ENCODE measurements at regions not wholly inside any gene's neighbourhood (a gene's known extent, or its start where the extent isn't known, plus 50 kb on each side); places are given as distances from the start of the nearest gene placed in this dataset.
"Not testable (repeated sequence)": the region's sequence is repeated elsewhere in the genome, so short reads cannot be mapped to it uniquely, and the experiment has no call there.

GRCh38 chr4:11847167-11847566 is 418.5 kb upstream of the HS3ST1 start:
- Histone ChIP-seq H3K9ac (ENCODE audit: low read depth, low read length) (no peak overlapping the region), H3K4me2 (ENCODE audit: low read length) (no peak overlapping the region), H3K9me3 (replicated peaks; ENCODE audit: low read length) (no peaks in the 10 kb centered on the region), H3K4me1 (ENCODE audit: control insufficient read depth, insufficient read depth, low read length) (no peaks in the 10 kb centered on the region), H3K27me3 (ENCODE audit: control insufficient read depth, insufficient read depth, low read length) (no peaks in the 10 kb centered on the region), H3K36me3 (ENCODE audit: insufficient read depth, low read length) (no peaks in the 10 kb centered on the region), H3K4me3 (ENCODE audit: low read length) (no peak overlapping the region)

- Histone ChIP-seq H3K9me3 (replicated peaks; ENCODE audit: low read length) (no peaks in the 10 kb centered on the region), H3K36me3 (ENCODE audit: insufficient read depth, low read length) (no peaks in the 10 kb centered on the region), H3K27me3 (ENCODE audit: control insufficient read depth, insufficient read depth, low read length) (no peaks in the 10 kb centered on the region), H3K9ac (ENCODE audit: low read depth, low read length) (no peak overlapping the region), H3K4me3 (ENCODE audit: low read length) (no peak overlapping the region), H3K4me1 (ENCODE audit: control insufficient read depth, insufficient read depth, low read length) (no peaks in the 10 kb centered on the region), H3K4me2 (ENCODE audit: low read length) (no peak overlapping the region)
Measured at GRCh38 chr4:11843927-11844326, 415.2 kb upstream of the HS3ST1 start.

GRCh38 chr4:11843340-11843739 is 414.6 kb upstream of the HS3ST1 start:
- no peak overlapping the region for H3K4me2 ChIP-seq (ENCODE audit: low read length)
- no peak overlapping the region for H3K4me3 ChIP-seq (ENCODE audit: low read length)

GRCh38 chr4:11842620-11843263 is 414.0 kb upstream of the HS3ST1 start:
- no peaks in the 10 kb centered on the region for H3K36me3 ChIP-seq (ENCODE audit: insufficient read depth, low read length)
- no peak overlapping the region for H3K4me3 ChIP-seq (ENCODE audit: low read length)
- H3K4me2 ChIP-seq (ENCODE audit: low read length) = no peak overlapping the region
- H3K9me3 ChIP-seq (replicated peaks; ENCODE audit: low read length) = no peaks in the 10 kb centered on the region
- H3K27me3 ChIP-seq (ENCODE audit: control insufficient read depth, insufficient read depth, low read length) = no peaks in the 10 kb centered on the region
- no peak overlapping the region for H3K9ac ChIP-seq (ENCODE audit: low read depth, low read length)
- no peaks in the 10 kb centered on the region for H3K4me1 ChIP-seq (ENCODE audit: control insufficient read depth, insufficient read depth, low read length)

More at GRCh38 chr4:11843340-11843739, 414.6 kb upstream of the HS3ST1 start:
- Histone ChIP-seq H3K27me3 (ENCODE audit: control insufficient read depth, insufficient read depth, low read length) (no peaks in the 10 kb centered on the region), H3K4me1 (ENCODE audit: control insufficient read depth, insufficient read depth, low read length) (no peaks in the 10 kb centered on the region), H3K36me3 (ENCODE audit: insufficient read depth, low read length) (no peaks in the 10 kb centered on the region), H3K9ac (ENCODE audit: low read depth, low read length) (no peak overlapping the region), H3K9me3 (replicated peaks; ENCODE audit: low read length) (no peaks in the 10 kb centered on the region)

- Histone ChIP-seq H3K4me1 (ENCODE audit: control insufficient read depth, insufficient read depth, low read length) (no peaks in the 10 kb centered on the region), H3K27me3 (ENCODE audit: control insufficient read depth, insufficient read depth, low read length) (no peaks in the 10 kb centered on the region), H3K4me2 (ENCODE audit: low read length) (no peak overlapping the region), H3K36me3 (ENCODE audit: insufficient read depth, low read length) (no peaks in the 10 kb centered on the region), H3K9me3 (replicated peaks; ENCODE audit: low read length) (no peaks in the 10 kb centered on the region), H3K4me3 (ENCODE audit: low read length) (no peak overlapping the region), H3K9ac (ENCODE audit: low read depth, low read length) (no peak overlapping the region)
Measured at GRCh38 chr4:11839889-11840288, 411.2 kb upstream of the HS3ST1 start.

GRCh38 chr4:11831739-11832138 is 403.0 kb upstream of the HS3ST1 start:
- Histone ChIP-seq H3K4me3 (ENCODE audit: low read length) (no peak overlapping the region), H3K36me3 (ENCODE audit: insufficient read depth, low read length) (no peaks in the 10 kb centered on the region), H3K4me2 (ENCODE audit: low read length) (no peak overlapping the region), H3K9ac (ENCODE audit: low read depth, low read length) (no peak overlapping the region), H3K4me1 (ENCODE audit: control insufficient read depth, insufficient read depth, low read length) (no peaks in the 10 kb centered on the region), H3K27me3 (ENCODE audit: control insufficient read depth, insufficient read depth, low read length) (no peaks in the 10 kb centered on the region), H3K9me3 (replicated peaks; ENCODE audit: low read length) (no peaks in the 10 kb centered on the region)

- Histone ChIP-seq H3K4me1 (ENCODE audit: control insufficient read depth, insufficient read depth, low read length) (no peaks in the 10 kb centered on the region), H3K27me3 (ENCODE audit: control insufficient read depth, insufficient read depth, low read length) (no peaks in the 10 kb centered on the region), H3K36me3 (ENCODE audit: insufficient read depth, low read length) (no peaks in the 10 kb centered on the region), H3K4me3 (ENCODE audit: low read length) (no peak overlapping the region), H3K4me2 (ENCODE audit: low read length) (no peak overlapping the region), H3K9ac (ENCODE audit: low read depth, low read length) (no peak overlapping the region), H3K9me3 (replicated peaks; ENCODE audit: low read length) (no peaks in the 10 kb centered on the region)
Measured at GRCh38 chr4:11824566-11824965, 395.9 kb upstream of the HS3ST1 start.

- no peaks in the 10 kb centered on the region for H3K9me3 ChIP-seq (replicated peaks; ENCODE audit: low read length)
- no peak overlapping the region for H3K4me3 ChIP-seq (ENCODE audit: low read length)
- H3K4me2 ChIP-seq (ENCODE audit: low read length) = no peak overlapping the region
- no peaks in the 10 kb centered on the region for H3K27me3 ChIP-seq (ENCODE audit: control insufficient read depth, insufficient read depth, low read length)
- H3K4me1 ChIP-seq (ENCODE audit: control insufficient read depth, insufficient read depth, low read length) = no peaks in the 10 kb centered on the region
- H3K9ac ChIP-seq (ENCODE audit: low read depth, low read length) = no peak overlapping the region
- no peaks in the 10 kb centered on the region for H3K36me3 ChIP-seq (ENCODE audit: insufficient read depth, low read length)
Measured at GRCh38 chr4:11821772-11822430, 393.2 kb upstream of the HS3ST1 start.

- Histone ChIP-seq H3K9ac (ENCODE audit: low read depth, low read length) (no peak overlapping the region), H3K9me3 (replicated peaks; ENCODE audit: low read length) (no peaks in the 10 kb centered on the region), H3K4me1 (ENCODE audit: control insufficient read depth, insufficient read depth, low read length) (no peaks in the 10 kb centered on the region), H3K4me3 (ENCODE audit: low read length) (no peak overlapping the region), H3K36me3 (ENCODE audit: insufficient read depth, low read length) (no peaks in the 10 kb centered on the region), H3K4me2 (ENCODE audit: low read length) (no peak overlapping the region), H3K27me3 (ENCODE audit: control insufficient read depth, insufficient read depth, low read length) (no peaks in the 10 kb centered on the region)
Measured at GRCh38 chr4:11817088-11817487, 388.4 kb upstream of the HS3ST1 start.

GRCh38 chr4:11814758-11815157 is 386.1 kb upstream of the HS3ST1 start:
- H3K9me3 ChIP-seq (replicated peaks; ENCODE audit: low read length) = no peaks in the 10 kb centered on the region
- no peak overlapping the region for H3K9ac ChIP-seq (ENCODE audit: low read depth, low read length)
- H3K36me3 ChIP-seq (ENCODE audit: insufficient read depth, low read length) = no peaks in the 10 kb centered on the region
- H3K27me3 ChIP-seq (ENCODE audit: control insufficient read depth, insufficient read depth, low read length) = no peaks in the 10 kb centered on the region
- no peaks in the 10 kb centered on the region for H3K4me1 ChIP-seq (ENCODE audit: control insufficient read depth, insufficient read depth, low read length)
- no peak overlapping the region for H3K4me3 ChIP-seq (ENCODE audit: low read length)
- H3K4me2 ChIP-seq (ENCODE audit: low read length) = no peak overlapping the region

GRCh38 chr4:11813951-11814446 is 385.3 kb upstream of the HS3ST1 start:
- Histone ChIP-seq H3K4me1 (ENCODE audit: control insufficient read depth, insufficient read depth, low read length) (no peaks in the 10 kb centered on the region), H3K27me3 (ENCODE audit: control insufficient read depth, insufficient read depth, low read length) (no peaks in the 10 kb centered on the region), H3K9me3 (replicated peaks; ENCODE audit: low read length) (no peaks in the 10 kb centered on the region), H3K4me3 (ENCODE audit: low read length) (no peak overlapping the region), H3K4me2 (ENCODE audit: low read length) (no peak overlapping the region), H3K9ac (ENCODE audit: low read depth, low read length) (no peak overlapping the region), H3K36me3 (ENCODE audit: insufficient read depth, low read length) (no peaks in the 10 kb centered on the region)

GRCh38 chr4:11811521-11811920 is 382.8 kb upstream of the HS3ST1 start:
- H3K27me3 ChIP-seq (ENCODE audit: control insufficient read depth, insufficient read depth, low read length); H3K4me3 ChIP-seq (ENCODE audit: low read length); H3K9me3 ChIP-seq (replicated peaks; ENCODE audit: low read length); H3K36me3 ChIP-seq (ENCODE audit: insufficient read depth, low read length); H3K9ac ChIP-seq (ENCODE audit: low read depth, low read length); H3K4me1 ChIP-seq (ENCODE audit: control insufficient read depth, insufficient read depth, low read length); H3K4me2 ChIP-seq (ENCODE audit: low read length): not testable (repeated sequence)
